GM19043 (cell line): ENCODE measurements at regions not wholly inside any gene's neighbourhood (a gene's known extent, or its start where the extent isn't known, plus 50 kb on each side); places are given as distances from the start of the nearest gene placed in this dataset.
A peak's percentile ranks its signal among the peaks of the same experiment; 100 is the strongest.

Experiments
- ATAC-seq: cut with Tn5 transposase; IDR thresholded peaks from one replicate; pipeline ENCODE4 v1.9.1; 2021; ENCODE audit warnings: low read depth; ENCODE audit not compliant: unreplicated experiment

DNA sequence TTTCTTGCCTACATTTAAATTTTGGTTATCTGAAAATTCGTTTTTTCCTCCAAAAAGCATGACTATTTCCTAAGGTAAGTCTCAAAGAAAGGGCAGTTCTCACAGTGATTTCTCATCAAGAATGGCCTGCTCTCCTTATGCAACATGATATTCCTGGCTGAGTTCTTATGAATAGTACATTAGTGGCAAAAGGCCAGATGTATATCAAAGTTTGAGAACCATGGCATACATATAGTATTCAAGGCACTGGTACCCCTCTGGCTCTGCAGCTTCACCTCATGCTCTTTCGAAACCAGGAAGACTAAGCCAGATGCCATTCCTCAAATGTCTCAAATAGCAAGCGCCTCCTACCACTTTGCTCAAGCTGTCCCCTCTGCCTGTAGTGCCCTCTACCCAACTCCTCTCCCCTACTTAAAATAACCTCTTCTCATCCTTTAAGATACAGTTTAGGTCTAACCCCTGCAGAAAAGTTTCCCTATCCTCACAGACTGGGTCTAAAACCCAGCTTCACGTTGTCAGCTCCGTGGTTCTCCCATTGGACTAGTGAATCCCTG is 280.3 kb downstream of the HACE1 start:
- no peak for ATAC-seq

DNA sequence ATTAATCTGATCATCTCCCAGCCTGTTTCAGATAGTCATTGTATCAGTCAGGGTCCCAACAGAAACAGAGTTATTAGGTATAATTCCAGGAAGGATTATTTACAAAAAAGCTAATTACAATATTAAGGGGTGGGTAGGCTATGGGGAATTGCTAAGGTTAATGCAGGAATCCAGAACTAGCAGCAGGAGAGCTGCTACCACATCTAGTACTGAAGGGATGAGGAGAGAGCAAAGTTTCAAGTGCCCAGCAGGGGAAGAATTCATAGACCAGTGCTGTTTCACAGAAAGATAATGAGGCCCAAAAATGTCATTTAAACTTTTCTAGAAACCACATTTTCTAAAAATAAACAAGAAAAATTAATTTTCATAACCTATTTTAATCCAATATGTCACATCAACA is 284.2 kb downstream of the HACE1 start:
- no peak for ATAC-seq

DNA sequence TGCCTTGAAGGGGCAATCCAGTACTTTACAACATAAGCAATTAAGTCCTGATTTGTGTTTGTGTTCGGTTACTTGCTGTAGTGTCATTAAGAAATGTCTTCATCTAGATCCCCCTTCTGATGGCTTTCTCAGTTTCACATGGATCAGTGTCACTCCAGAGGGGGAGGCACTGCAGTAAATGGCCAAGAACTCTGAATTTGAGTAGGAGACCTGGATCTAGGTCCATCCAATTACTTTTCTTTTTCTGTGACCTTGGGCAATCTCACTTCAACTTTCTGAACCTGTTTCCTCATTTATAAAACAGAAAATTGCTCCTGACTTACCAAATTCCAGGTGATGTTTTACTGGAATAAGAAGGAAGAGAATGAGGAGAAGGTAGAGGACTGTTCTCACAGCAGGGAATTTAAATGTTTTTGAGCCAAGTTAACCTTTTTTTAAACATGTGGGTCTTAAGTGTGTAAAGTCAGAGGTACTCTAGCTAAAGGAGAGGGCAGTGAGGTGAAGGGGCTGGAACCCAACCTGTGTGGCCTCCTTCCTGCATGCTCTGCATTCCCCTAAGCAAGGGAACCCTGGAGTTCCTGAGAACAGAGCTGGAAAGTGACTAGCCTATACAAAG is 285.5 kb downstream of the HACE1 start:
- no peak for ATAC-seq

DNA sequence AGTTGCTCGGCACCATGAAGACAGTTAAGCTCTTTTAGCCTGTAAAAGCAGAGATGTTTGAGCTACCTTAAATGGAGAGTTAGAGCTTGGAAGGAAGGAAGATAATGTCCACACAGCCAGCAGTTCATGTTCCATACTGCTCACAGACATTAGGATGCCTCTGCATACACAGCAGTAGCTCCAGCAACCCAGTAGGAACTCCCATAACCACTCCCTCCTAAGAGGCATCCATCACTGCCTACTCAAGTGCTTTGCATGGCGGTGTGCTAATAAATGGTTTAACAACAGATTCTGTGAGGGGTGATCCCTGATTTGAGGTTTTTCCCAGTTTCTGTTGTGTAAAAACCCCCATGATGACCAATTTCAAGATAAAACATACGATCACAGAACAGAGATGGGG is 286.4 kb downstream of the HACE1 start:
- no peak for ATAC-seq

DNA sequence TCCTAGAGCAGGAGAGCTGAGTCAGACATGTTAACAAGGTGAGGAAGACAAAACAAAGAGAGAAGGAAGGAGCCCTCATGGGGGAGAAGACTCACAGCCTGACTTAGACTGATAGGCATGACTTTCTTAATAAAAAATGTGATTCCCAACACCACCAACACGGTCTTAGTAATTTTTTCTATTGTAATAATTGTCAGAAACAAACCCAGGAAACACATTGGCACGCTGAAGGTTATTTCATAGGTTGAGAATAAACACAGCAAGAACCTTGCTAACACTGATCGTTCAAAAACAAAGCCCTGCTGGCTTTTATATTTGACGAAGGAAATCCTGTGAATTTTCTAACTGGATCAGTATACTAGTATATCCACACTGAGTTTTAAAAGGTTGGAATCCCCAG is 286.8 kb downstream of the HACE1 start:
- ATAC-seq = no peak

DNA sequence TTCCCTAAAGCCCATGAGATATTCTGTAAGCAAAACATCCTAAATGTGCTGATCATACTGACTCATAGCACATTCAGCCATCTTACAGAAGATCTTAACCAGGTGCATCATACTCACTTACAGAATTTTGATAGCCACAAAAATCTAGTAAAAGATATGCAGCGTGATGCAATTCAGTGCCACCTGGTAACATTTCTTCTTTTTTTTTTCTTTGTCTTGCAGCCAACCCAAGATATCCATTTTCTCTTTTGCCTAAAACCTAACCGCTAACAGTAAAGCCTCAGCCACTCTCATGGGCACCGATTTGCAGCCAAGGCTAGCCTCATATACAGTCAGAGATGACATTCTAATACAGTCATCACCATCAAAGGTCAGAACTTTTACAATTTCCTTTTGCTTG is 293.3 kb downstream of the HACE1 start:
- no peak for ATAC-seq

DNA sequence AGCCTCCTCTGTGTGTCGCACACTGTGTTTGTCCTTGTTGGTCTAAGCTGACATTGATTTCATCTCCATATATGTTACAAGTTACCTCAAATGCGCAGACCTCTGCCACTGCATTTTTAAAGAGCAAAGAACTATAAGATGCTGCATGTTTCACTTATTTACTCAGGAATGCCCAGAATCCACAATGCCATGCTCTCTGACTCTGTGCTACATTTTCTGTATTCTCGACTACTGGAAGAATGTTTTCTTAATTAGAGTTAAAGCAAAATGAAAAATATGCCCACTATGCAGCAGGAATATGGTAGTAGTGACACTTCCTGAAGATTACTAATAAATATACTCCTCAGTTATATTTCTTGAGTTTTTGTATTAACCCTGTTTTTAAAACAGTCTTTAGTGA is 296.4 kb downstream of the HACE1 start:
- ATAC-seq = no peak

DNA sequence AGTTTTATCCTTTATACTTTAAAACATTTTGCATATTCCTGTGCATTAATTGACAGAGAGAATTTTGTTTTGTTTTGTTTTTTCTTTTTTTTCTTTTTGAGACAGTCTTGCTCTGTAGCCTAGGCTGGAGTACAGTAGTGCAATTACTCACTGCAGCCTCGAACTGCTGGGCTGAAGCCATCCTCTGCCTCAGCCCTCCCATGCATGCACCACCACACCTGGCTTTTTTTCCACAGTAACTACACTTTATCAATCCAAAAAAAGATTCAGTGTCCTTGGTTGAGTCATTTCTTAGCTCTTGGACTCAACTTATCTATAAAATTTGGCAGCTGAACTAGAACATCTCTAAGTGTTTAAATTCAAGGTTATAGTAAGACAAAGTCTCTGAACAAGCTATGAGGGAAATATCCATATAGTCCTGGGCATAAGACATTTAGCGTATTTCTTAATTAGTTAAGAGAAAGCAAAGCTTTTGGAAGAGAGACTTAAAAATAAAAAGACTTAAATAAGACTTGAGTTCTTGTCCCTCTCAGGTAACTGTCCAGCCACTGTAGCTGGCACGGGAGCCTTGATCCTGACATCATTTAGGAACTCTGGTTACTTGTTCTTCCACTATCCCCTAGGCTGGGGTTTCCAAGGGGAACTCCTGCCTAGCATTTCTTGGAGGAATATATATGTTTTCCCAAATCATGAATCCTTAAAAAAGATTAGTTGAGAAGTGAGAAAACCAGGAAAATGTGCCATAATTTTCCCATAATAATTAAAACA is 300.1 kb downstream of the HACE1 start:
- ATAC-seq = no peak

DNA sequence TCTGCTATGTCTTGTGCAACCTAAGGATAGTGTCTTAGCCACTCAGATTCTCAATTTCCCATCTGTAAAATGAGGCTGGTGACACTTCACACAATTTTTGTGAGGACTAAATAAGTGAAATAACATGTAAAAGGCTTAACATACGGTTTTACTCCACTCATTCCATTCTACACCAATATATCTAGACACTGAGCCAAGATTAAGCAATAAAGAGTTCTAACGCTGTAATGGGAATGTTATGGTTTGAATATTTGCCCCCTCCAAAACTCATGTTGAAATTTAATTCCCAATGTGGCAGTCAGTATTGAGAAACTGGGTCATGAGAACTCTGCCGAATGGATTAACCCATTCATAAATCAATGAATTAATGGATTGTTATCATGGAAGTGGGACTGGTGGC is 301.0 kb downstream of the HACE1 start:
- no peak for ATAC-seq

DNA sequence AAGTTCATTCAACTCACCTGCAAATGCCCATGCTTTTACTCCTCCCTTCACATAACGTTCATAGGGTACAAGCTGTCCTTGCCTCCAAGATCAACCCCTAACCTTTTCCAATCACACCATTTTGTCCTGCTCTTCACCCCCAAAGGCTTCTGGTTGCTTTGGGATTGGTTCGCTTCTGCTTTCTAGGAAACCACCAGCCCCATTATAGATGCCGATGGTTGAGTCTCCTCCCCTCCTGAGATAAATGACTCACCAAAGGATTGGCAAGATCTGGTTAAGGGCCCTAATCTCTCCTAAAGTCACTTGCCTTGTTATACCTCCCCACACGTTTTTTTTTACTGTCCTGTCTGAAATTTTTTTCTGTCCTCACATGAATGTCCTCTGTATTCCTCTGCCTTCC is 311.4 kb downstream of the HACE1 start:
- ATAC-seq = no peak

DNA sequence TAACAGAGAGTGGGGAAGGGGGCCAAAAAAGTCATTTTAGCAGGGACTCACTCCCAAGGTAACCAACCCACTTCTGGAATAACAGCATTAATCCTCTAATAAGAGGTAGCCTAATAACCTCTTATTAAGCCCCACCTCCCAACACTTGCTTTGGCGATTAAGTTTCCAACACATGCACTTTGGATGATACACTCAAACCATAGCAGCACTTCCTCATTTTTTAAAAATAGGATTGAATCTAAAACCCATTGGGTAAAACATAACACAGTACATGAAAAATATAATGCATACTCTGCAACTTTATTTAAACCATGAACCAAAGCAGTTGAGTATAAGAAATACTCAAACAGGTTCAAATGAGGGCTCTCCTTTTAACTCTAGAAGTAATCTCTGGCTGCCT is 318.3 kb downstream of the HACE1 start:
- ATAC-seq = no peak

DNA sequence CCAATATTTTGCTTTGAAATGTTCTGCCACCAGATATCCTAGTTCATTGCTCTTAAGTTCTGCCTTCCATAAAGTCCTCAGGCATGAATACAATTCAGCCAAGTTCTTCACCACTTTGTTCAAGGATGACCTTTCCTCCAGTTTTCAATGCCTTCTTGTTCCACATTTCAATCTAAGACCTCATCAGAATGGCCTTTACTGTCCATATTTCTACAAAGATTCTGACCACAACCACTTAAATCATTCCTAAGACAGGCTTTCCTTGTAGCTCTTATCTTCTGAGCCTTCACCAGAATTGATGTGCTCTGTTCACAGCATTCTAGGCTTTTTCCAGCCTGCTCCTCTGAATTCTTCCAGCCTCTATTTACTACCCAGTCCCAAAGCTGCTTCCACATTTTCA is 319.0 kb downstream of the HACE1 start:
- ATAC-seq = no peak

DNA sequence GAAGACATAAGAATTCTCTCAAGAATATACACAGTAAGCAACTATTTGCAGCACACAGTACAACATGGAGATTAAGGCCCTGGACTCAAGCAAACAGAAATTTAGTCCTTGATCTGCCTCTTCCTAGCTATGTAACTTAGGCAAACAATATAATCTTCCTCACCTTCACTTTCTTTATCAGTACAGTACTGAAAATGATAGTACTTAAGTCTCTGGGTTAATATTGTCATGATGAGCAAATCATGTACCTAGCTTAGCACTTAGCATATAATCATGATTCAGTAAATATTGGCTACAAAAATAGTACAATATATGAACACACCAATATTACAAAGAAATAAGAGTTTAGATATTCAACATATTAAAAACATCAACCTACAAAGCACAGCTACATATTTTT is 320.5 kb downstream of the HACE1 start:
- ATAC-seq = no peak

DNA sequence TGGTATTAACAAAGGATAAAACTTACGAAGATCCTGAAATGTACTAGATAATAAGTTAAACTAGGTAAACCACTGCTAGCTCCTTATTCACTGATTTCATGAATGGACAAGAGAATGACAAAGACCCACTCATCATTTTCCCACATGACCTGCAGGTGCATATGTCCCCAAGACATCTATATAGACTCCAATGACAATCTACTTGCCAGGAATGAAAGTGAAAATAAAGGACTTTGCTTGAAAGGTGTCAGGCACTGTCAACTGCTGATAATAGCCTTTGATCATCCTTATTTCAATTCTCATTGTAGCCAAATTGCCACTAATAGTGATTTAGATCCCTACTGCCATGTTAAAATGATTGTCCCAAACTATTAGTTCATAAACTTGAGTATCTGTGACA is 321.8 kb downstream of the HACE1 start:
- ATAC-seq = no peak

DNA sequence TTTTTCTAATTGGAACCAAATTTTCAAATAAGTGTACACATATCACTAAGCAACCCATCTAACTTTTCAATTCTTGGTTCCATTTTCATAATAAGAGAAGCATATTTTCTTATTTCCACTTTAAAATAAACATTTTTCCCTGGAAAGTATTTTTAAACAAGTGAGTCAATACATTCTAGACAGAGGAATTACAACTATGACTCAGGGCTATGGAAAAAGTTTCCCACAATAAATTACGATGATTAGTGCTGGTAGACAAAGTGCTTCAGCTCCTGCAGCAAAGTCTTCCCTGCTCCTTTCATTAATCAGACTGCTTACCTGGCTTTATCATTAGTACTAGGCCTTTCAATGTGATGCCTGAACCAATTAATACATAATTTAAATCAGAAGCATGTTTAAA is 322.5 kb downstream of the HACE1 start:
- no peak for ATAC-seq

DNA sequence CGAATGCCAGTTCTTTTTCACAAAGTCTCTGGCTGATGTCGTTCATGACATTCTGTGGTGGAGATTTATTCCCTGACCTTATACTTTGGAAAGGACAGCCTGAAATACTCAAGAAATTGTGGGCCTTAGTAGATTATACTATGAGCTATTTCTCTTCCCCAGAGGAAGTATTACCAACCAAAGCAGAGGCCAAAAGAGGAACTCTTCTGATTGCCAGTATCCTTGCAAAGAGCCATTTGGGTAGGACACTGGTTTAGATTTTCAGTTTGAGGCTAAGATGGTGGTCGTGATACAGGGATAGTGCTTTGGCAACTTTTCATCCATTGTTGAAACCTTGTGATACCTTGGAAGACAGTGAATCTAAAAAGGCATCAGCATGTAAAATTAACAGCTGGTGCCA is 327.3 kb downstream of the HACE1 start:
- ATAC-seq = no peak

DNA sequence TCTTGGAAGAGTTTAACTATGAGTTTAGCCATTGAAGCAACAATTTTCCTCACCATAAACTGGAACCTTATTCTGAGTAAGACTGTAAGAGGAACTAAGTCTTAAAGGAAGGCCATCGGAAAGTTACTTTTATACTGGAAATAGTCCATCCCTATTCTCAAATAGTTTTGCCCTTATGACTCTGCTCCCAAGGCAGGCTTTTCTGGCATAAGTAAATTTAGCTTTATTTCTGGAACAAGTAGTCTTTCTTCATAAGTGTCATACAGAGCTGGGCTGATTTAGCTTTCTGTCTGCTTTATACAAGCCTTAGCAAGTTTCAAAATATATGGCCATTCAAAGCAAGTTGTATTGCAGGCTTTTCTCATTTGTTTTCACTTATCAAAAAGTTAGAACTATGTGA is 328.1 kb downstream of the HACE1 start:
- ATAC-seq = no peak

DNA sequence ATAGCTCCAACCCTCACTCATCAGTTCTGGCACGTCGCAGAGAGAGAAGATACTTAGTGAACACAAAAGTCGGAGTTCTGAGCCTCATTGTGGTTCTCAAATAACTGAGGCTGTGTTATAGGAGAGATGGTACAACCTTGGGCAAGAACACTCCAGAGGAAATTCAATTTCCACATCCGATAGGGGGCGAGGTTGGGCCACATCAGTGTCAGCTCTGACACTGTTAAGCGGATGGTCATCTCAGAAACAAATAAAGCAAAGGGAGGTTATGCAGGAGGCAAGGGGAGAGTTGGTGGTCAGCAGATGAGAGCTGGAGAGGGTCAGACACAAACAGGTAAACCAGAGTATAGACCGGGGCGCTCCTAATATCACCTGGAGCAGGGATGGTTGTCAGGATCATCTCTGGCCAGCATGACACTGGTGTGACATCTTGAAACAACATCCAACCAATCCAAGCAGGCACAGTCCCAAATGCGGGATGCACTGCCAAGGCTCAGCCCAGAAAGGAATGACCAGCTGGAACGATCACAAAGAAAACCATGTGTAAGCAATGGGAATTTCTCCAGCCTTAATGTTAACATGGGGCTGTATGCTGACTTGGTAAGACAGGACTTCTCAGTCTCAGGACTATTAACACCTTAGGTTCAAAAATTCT is 331.8 kb downstream of the HACE1 start:
- ATAC-seq = no peak

DNA sequence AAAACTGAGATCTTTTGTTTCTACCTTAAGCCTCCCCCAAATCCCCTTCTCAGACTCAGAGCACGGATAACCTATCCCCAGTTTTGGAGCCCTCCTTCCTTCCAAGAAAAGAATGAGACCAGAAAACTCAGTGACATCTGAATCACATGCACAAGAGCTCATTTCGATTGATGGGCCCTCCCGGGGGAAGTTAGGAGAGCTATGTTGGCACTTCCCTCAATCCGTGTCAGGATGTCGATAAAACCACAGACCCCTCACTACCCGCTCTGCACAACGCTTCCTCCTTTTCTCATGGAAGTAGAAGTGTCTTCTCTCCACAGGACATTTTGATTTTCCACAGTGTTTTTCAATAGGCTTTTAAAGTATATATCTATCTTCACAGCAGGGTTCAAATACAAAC is 332.4 kb downstream of the HACE1 start:
- no peak for ATAC-seq

DNA sequence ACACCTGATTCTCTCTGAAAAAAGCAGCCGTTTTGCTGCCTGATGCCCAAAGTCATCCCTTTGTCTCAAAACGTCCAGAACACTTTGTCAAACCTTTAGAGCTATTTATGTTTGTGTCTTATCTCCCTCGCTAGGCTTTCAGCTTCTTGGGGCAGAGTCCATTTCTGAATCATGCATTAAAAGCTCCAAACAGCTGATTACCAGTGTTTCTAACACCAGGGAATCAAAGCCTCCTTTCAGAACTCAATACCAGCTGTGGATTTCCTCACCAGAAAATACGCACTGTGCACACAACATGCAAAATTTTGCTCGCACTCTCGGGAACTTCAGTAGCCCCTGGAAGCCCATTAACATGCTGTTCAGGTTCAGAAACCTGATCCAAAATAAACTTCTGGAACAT is 333.3 kb downstream of the HACE1 start:
- no peak for ATAC-seq

DNA sequence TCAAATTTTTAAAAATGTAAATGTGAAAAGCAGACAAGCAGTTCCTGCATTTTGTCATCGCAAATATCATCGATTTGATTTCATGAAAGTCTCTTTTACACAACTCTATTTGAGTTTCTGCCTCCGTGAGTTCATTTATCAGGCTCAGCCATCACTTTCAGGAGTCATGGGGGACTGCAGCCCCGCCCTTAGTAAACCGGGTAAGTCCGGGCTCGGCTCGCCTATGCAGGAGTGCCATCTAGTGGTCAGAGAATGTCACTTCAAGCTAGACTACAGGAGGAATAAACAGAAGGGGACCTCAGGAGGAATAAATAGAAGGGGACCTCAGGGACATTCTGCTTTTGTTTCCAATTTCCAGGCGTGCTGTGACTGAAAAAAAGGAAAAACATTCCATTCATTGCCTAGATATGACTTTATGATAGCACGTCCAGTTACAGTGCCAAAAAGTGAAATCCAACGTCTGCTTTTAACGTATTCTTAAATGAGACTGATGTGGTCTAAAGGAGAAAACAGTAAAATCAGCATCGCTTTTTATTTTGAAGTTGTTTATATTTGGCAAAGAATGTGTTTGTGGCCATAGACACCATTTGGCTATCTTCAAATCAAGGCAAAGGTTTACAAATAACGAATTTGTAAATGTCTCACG is 333.9 kb downstream of the HACE1 start:
- ATAC-seq = peak; percentile 96
